B cell (primary cell): ENCODE measurements at regions not wholly inside any gene's neighbourhood (a gene's known extent, or its start where the extent isn't known, plus 50 kb on each side); places are given as distances from the start of the nearest gene placed in this dataset.
"Not testable (repeated sequence)": the region's sequence is repeated elsewhere in the genome, so short reads cannot be mapped to it uniquely, and the experiment has no call there.

Source experiments
- EZH2 ChIP-seq: IDR thresholded peaks from 2 replicates; pipeline ENCODE4 v1.6.1; 2012; ENCODE audit warnings: borderline replicate concordance, low read depth, mild to moderate bottlenecking, moderate library complexity, low read length; ENCODE audit not compliant: insufficient read depth, poor library complexity, severe bottlenecking
- TF ChIP-seq, protein P1 (sequence below): fragments of 200-600 bp; IDR thresholded peaks from one replicate; pipeline ENCODE4 v1.8.0; 2022; ENCODE audit warnings: antibody characterized with exemption, mild to moderate bottlenecking

DNA sequence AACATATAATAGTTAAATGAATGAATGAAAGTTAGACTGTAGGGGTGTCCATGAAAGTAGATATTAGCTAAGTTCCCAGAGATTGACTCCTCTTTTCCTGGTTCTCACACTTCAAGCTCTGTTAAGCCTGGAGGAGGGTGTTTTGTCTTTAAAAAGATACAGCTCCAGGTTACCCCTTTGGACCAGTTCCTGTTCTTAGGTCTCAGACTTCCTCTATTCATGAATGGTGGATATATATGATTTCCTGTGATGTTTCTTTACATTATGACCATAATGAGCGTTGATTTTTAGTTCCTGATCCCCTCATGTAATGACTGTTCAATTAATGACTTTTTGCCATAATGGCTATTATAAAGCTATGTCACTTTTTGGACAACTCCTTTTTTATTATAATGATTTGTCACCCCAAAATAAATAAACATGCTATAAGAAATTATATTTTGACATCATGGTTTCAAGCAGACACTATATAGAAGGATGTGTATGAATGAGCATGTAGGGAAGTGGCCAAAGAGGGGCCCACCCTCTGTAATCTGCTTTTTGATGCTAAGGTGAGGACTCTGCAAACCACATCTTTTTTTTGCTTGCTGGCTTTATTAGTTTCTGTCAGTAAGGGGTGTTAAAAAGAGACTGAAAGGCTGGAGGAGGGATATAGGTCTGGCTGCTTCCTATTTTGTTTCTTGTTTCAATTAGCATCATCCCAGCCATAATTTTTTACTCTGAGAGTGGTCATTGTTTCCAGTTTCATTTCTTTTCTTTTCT, 115.2 kb downstream of the FAM72B start:
- TF ChIP-seq, protein P1, sequence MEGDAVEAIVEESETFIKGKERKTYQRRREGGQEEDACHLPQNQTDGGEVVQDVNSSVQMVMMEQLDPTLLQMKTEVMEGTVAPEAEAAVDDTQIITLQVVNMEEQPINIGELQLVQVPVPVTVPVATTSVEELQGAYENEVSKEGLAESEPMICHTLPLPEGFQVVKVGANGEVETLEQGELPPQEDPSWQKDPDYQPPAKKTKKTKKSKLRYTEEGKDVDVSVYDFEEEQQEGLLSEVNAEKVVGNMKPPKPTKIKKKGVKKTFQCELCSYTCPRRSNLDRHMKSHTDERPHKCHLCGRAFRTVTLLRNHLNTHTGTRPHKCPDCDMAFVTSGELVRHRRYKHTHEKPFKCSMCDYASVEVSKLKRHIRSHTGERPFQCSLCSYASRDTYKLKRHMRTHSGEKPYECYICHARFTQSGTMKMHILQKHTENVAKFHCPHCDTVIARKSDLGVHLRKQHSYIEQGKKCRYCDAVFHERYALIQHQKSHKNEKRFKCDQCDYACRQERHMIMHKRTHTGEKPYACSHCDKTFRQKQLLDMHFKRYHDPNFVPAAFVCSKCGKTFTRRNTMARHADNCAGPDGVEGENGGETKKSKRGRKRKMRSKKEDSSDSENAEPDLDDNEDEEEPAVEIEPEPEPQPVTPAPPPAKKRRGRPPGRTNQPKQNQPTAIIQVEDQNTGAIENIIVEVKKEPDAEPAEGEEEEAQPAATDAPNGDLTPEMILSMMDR, result not testable (repeated sequence)
- not testable (repeated sequence) for TF ChIP-seq EZH2
